ENCODE measurements at regions not wholly inside any gene's neighbourhood (a gene's known extent, or its start where the extent isn't known, plus 50 kb on each side); places are given as distances from the start of the nearest gene placed in this dataset.

DNA sequence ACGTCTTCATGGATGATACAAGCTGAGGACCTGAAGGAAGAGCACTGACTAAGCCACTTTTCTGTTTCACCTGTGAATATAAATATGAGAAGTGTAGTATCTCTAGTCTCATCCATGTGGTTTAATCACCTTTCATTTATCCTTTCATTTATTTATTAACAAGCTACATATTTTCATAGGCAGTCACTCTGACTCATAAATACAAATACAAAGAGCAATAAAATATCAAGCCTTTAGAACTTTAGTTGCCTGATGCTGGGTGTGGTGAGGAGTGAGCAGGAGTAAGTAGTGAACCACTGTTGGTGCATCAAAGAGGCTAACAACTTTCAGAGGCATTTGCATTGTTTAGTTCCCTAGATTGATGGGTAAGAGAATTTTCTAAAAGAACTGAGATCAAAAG lies 269.0 kb upstream of the C1orf87 start:
- TF ChIP-seq, protein P1, sequence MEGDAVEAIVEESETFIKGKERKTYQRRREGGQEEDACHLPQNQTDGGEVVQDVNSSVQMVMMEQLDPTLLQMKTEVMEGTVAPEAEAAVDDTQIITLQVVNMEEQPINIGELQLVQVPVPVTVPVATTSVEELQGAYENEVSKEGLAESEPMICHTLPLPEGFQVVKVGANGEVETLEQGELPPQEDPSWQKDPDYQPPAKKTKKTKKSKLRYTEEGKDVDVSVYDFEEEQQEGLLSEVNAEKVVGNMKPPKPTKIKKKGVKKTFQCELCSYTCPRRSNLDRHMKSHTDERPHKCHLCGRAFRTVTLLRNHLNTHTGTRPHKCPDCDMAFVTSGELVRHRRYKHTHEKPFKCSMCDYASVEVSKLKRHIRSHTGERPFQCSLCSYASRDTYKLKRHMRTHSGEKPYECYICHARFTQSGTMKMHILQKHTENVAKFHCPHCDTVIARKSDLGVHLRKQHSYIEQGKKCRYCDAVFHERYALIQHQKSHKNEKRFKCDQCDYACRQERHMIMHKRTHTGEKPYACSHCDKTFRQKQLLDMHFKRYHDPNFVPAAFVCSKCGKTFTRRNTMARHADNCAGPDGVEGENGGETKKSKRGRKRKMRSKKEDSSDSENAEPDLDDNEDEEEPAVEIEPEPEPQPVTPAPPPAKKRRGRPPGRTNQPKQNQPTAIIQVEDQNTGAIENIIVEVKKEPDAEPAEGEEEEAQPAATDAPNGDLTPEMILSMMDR (IDR thresholded peaks at IDR 0.05; ENCODE audit: control extremely low read depth, extremely low read depth, low read depth, missing control alignments): no peak
- ChIA-PET CTCF (no interaction called here), POLR2A (no interaction called here)
- DNase-seq (ENCODE audit: extremely low spot score): no peak

DNA sequence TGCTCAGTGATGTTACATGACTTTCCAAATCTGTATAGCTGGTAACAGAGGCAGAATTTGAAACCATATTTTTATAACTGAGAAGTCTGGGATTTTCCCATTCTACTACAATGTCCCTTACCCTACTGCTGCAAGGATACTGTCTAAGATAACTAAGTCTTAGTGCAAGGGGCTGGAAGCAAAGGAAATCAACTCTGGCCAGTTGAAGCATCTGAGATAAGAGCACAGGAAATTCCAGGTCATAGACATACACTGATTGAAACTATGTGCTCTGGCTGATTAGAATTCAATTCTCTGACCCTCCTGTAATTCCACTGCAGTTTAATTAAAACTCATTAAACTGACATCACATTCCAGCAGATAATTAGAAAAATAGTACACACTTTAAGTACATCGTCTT lies 267.7 kb upstream of the C1orf87 start:
- ChIA-PET POLR2A (no interaction called here), CTCF (no interaction called here)
- TF ChIP-seq, protein P1 (IDR thresholded peaks at IDR 0.05; ENCODE audit: control extremely low read depth, extremely low read depth, low read depth, missing control alignments): no peak
- DNase-seq (ENCODE audit: extremely low spot score): no peak

DNA sequence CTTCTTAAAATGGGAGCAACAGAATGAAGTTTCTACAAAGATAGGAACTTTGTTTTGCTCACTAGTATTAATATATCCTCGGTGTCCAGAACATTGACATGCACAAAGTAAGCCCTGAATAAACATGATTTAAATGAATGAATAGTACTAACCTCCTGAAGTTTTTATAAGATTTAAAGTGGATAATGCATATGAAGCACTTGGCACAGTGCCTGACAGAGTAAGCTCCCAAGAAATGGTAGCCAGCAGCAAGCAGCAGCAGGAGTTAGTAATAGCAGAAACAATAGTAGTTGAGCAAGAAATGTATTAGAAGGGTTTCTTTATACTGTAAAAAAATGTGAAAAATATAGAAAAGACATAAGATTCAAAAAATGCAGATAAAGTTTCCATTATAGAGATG lies 258.1 kb upstream of the C1orf87 start:
- TF ChIP-seq, protein P1 (IDR thresholded peaks at IDR 0.05; ENCODE audit: control extremely low read depth, extremely low read depth, low read depth, missing control alignments): no peak
- DNase-seq (ENCODE audit: extremely low spot score): no peak
- ChIA-PET POLR2A (no interaction called here), CTCF (no interaction called here)

- CTCF ChIA-PET: no interaction called here
- TF ChIP-seq, protein P1 (IDR thresholded peaks at IDR 0.05; ENCODE audit: control extremely low read depth, extremely low read depth, low read depth, missing control alignments): no peak
- POLR2A ChIA-PET: no interaction called here
- no peak for DNase-seq (ENCODE audit: extremely low spot score)
Measured at GRCh38 chr1:60329651-60330050, 256.1 kb upstream of the C1orf87 start.

GRCh38 chr1:60311838-60312237 lies 238.3 kb upstream of the C1orf87 start:
- CTCF ChIA-PET: no interaction called here

GRCh38 chr1:60299581-60299980 lies 226.0 kb upstream of the C1orf87 start:
- ChIA-PET CTCF (no interaction called here), POLR2A (no interaction called here)
- TF ChIP-seq, protein P1 (IDR thresholded peaks at IDR 0.05; ENCODE audit: control extremely low read depth, extremely low read depth, low read depth, missing control alignments): no peak
- DNase-seq (ENCODE audit: extremely low spot score): no peak

More at GRCh38 chr1:60311838-60312237, 238.3 kb upstream of the C1orf87 start:
- no peak for DNase-seq (ENCODE audit: extremely low spot score)
- POLR2A ChIA-PET: no interaction called here
- TF ChIP-seq, protein P1 (IDR thresholded peaks at IDR 0.05; ENCODE audit: control extremely low read depth, extremely low read depth, low read depth, missing control alignments): no peak

- TF ChIP-seq, protein P1 (IDR thresholded peaks at IDR 0.05; ENCODE audit: control extremely low read depth, extremely low read depth, low read depth, missing control alignments): no peak
- DNase-seq (ENCODE audit: extremely low spot score): no peak
- ChIA-PET POLR2A (no interaction called here), CTCF (no interaction called here)
Measured at GRCh38 chr1:60298290-60298689, 224.7 kb upstream of the C1orf87 start.
